HG02852 (cell line): ENCODE measurements at regions not wholly inside any gene's neighbourhood (a gene's known extent, or its start where the extent isn't known, plus 50 kb on each side); places are given as distances from the start of the nearest gene placed in this dataset.
"Not testable (repeated sequence)": the region's sequence is repeated elsewhere in the genome, so short reads cannot be mapped to it uniquely, and the experiment has no call there.

ENCODE experiments used
- ATAC-seq: cut with Tn5 transposase; IDR thresholded peaks from one replicate; pipeline ENCODE4 v1.9.1; 2021; ENCODE audit warnings: mild to moderate bottlenecking, moderate library complexity; ENCODE audit not compliant: unreplicated experiment

GRCh38 chr2:83339942-83340341 lies 1119.1 kb downstream of the SUCLG1 start:
- ATAC-seq: not testable (repeated sequence)

- no peak for ATAC-seq
Observed at GRCh38 chr2:83331810-83332209, 1127.3 kb downstream of the SUCLG1 start.

- no peak for ATAC-seq
Observed at GRCh38 chr2:83323038-83323437, 1136.0 kb downstream of the SUCLG1 start.

- ATAC-seq: no peak
Observed at GRCh38 chr2:83320053-83320452, 1139.0 kb downstream of the SUCLG1 start.

GRCh38 chr2:83305758-83306378 lies 1153.2 kb downstream of the SUCLG1 start:
- no peak for ATAC-seq

GRCh38 chr2:83291083-83291482 lies 1168.0 kb downstream of the SUCLG1 start:
- no peak for ATAC-seq

GRCh38 chr2:83282841-83283240 lies 1176.2 kb downstream of the SUCLG1 start:
- ATAC-seq: no peak

- ATAC-seq: no peak
Observed at GRCh38 chr2:83282043-83282795, 1176.9 kb downstream of the SUCLG1 start.

- ATAC-seq: no peak
Observed at GRCh38 chr2:83280391-83280790, 1178.7 kb downstream of the SUCLG1 start.

GRCh38 chr2:83273322-83273721 lies 1185.8 kb downstream of the SUCLG1 start:
- ATAC-seq: no peak

GRCh38 chr2:83261591-83262136 lies 1197.4 kb downstream of the SUCLG1 start:
- ATAC-seq: no peak

GRCh38 chr2:83253848-83254247 lies 1205.2 kb downstream of the SUCLG1 start:
- ATAC-seq: no peak

GRCh38 chr2:83251321-83251872 lies 1207.7 kb downstream of the SUCLG1 start:
- ATAC-seq: no peak

- ATAC-seq: not testable (repeated sequence)
Observed at GRCh38 chr2:83245806-83246537, 1213.1 kb downstream of the SUCLG1 start.

GRCh38 chr2:83240611-83241010 lies 1218.5 kb downstream of the SUCLG1 start:
- no peak for ATAC-seq

GRCh38 chr2:83238111-83238510 lies 1221.0 kb downstream of the SUCLG1 start:
- no peak for ATAC-seq

- ATAC-seq: no peak
Observed at GRCh38 chr2:83234246-83234645, 1224.8 kb downstream of the SUCLG1 start.

GRCh38 chr2:83233781-83234180 lies 1225.3 kb downstream of the SUCLG1 start:
- no peak for ATAC-seq

- no peak for ATAC-seq
Observed at GRCh38 chr2:83233326-83233725, 1225.8 kb downstream of the SUCLG1 start.

- ATAC-seq: no peak
Observed at GRCh38 chr2:83229443-83229842, 1229.6 kb downstream of the SUCLG1 start.

- no peak for ATAC-seq
Observed at GRCh38 chr2:83224591-83225200, 1234.4 kb downstream of the SUCLG1 start.
